SJCRH30 (cell line): ENCODE measurements at regions not wholly inside any gene's neighbourhood (a gene's known extent, or its start where the extent isn't known, plus 50 kb on each side); places are given as distances from the start of the nearest gene placed in this dataset.

Experiments used
- DNase-seq, 2 experiments: peaks; one replicate each; pipeline ENCODE4 v3.0.0-alpha.2; 2015 to 2020
- H3K27ac ChIP-seq: fragments of 250-450 bp; sonication (Bioruptor Pico); 2 replicates; pipeline ENCODE4 v1.5.1; 2020; ENCODE audit warnings: mild to moderate bottlenecking, moderate library complexity
- H3K27me3 ChIP-seq: fragments of 250-450 bp; sonication (Bioruptor Pico); 2 replicates; pipeline ENCODE4 v1.5.1; 2020; ENCODE audit warnings: mild to moderate bottlenecking, moderate library complexity
- H3K36me3 ChIP-seq: fragments of 250-450 bp; sonication (Bioruptor Pico); 2 replicates; pipeline ENCODE4 v1.5.1; 2020; ENCODE audit warnings: mild to moderate bottlenecking, moderate library complexity
- H3K4me1 ChIP-seq: fragments of 250-450 bp; sonication (Bioruptor Pico); 2 replicates; pipeline ENCODE4 v1.5.1; 2020; ENCODE audit warnings: mild to moderate bottlenecking, moderate library complexity
- H3K4me3 ChIP-seq: fragments of 250-450 bp; sonication (Bioruptor Pico); 2 replicates; pipeline ENCODE4 v1.5.1; 2020; ENCODE audit warnings: mild to moderate bottlenecking, moderate library complexity
- H3K9me3 ChIP-seq: fragments of 250-450 bp; sonication (Bioruptor Pico); replicated peaks from 2 replicates; pipeline ENCODE4 v1.5.1; 2020; ENCODE audit warnings: mild to moderate bottlenecking, moderate library complexity

GRCh38 chr6:21648475-21649050, 55.0 kb downstream of the SOX4 start:
- Histone ChIP-seq H3K27ac (no peak overlapping the region), H3K9me3 (no peaks in the 10 kb centered on the region), H3K36me3 (no peaks in the 10 kb centered on the region), H3K27me3 (no peaks in the 10 kb centered on the region), H3K4me1 (no peaks in the 10 kb centered on the region), H3K4me3 (no peak overlapping the region)
- DNase-seq: no peak

GRCh38 chr6:21653323-21653722, 59.8 kb downstream of the SOX4 start:
- no peak for DNase-seq
- H3K27ac ChIP-seq: no peak overlapping the region

GRCh38 chr6:21653905-21654304, 60.4 kb downstream of the SOX4 start:
- no peaks in the 10 kb centered on the region for H3K36me3 ChIP-seq
- no peaks in the 10 kb centered on the region for H3K9me3 ChIP-seq
- no peak for DNase-seq
- no peak overlapping the region for H3K4me3 ChIP-seq
- no peak overlapping the region for H3K27ac ChIP-seq
- no peaks in the 10 kb centered on the region for H3K4me1 ChIP-seq
- H3K27me3 ChIP-seq: no peaks in the 10 kb centered on the region

More at GRCh38 chr6:21653323-21653722, 59.8 kb downstream of the SOX4 start:
- Histone ChIP-seq H3K27me3 (no peaks in the 10 kb centered on the region), H3K9me3 (no peaks in the 10 kb centered on the region), H3K4me1 (no peaks in the 10 kb centered on the region), H3K4me3 (no peak overlapping the region), H3K36me3 (no peaks in the 10 kb centered on the region)

GRCh38 chr6:21654361-21654760, 60.8 kb downstream of the SOX4 start:
- H3K36me3 ChIP-seq: no peaks in the 10 kb centered on the region
- DNase-seq: no peak
- H3K9me3 ChIP-seq: no peaks in the 10 kb centered on the region
- H3K4me1 ChIP-seq: no peaks in the 10 kb centered on the region
- H3K27ac ChIP-seq: no peak overlapping the region
- H3K27me3 ChIP-seq: no peaks in the 10 kb centered on the region
- H3K4me3 ChIP-seq: no peak overlapping the region

GRCh38 chr6:21663966-21664313, 70.4 kb downstream of the SOX4 start:
- Histone ChIP-seq H3K4me1 (no peaks in the 10 kb centered on the region), H3K27ac (no peak overlapping the region), H3K9me3 (no peaks in the 10 kb centered on the region), H3K36me3 (no peaks in the 10 kb centered on the region), H3K27me3 (no peaks in the 10 kb centered on the region), H3K4me3 (no peak overlapping the region)
- no peak for DNase-seq

GRCh38 chr6:21664314-21665109, 71.0 kb downstream of the SOX4 start:
- H3K9me3 ChIP-seq: no peaks in the 10 kb centered on the region
- no peaks in the 10 kb centered on the region for H3K4me1 ChIP-seq
- no peak overlapping the region for H3K4me3 ChIP-seq
- no peaks in the 10 kb centered on the region for H3K27me3 ChIP-seq
- H3K36me3 ChIP-seq: no peaks in the 10 kb centered on the region
- no peak for DNase-seq
- no peak overlapping the region for H3K27ac ChIP-seq

- Histone ChIP-seq H3K27me3 (no peaks in the 10 kb centered on the region), H3K4me3 (no peak overlapping the region), H3K4me1 (no peaks in the 10 kb centered on the region), H3K36me3 (no peaks in the 10 kb centered on the region), H3K9me3 (no peaks in the 10 kb centered on the region), H3K27ac (no peak overlapping the region)
- no peak for DNase-seq
These were observed 71.5 kb downstream of the SOX4 start for GRCh38 chr6:21665110-21665391.

- DNase-seq: no peak
- Histone ChIP-seq H3K4me3 (peak overlapping the region; percentile 51), H3K36me3 (no peaks in the 10 kb centered on the region), H3K27me3 (no peaks in the 10 kb centered on the region), H3K27ac (no peak overlapping the region), H3K9me3 (no peaks in the 10 kb centered on the region), H3K4me1 (no peaks in the 10 kb centered on the region)
These were observed 72.0 kb downstream of the SOX4 start for GRCh38 chr6:21665392-21666200.

- H3K27me3 ChIP-seq: no peaks in the 10 kb centered on the region
- DNase-seq: peak in 1 of 2 experiments; percentile 12
- peak overlapping the region; percentile 51 for H3K4me3 ChIP-seq
- no peaks in the 10 kb centered on the region for H3K36me3 ChIP-seq
- H3K9me3 ChIP-seq: no peaks in the 10 kb centered on the region
- H3K27ac ChIP-seq: no peak overlapping the region
- H3K4me1 ChIP-seq: no peaks in the 10 kb centered on the region
These were observed 72.7 kb downstream of the SOX4 start for GRCh38 chr6:21666201-21666691.

GRCh38 chr6:21666853-21667681, 73.5 kb downstream of the SOX4 start:
- Histone ChIP-seq H3K27ac (no peak overlapping the region), H3K36me3 (no peaks in the 10 kb centered on the region), H3K9me3 (no peaks in the 10 kb centered on the region), H3K4me1 (no peaks in the 10 kb centered on the region), H3K4me3 (peak overlapping the region; percentile 51), H3K27me3 (no peaks in the 10 kb centered on the region)
- DNase-seq: peak in 1 of 2 experiments; percentile 11

- Histone ChIP-seq H3K27ac (no peak overlapping the region), H3K4me1 (no peaks in the 10 kb centered on the region), H3K9me3 (no peaks in the 10 kb centered on the region), H3K4me3 (no peak overlapping the region), H3K36me3 (no peaks in the 10 kb centered on the region), H3K27me3 (no peaks in the 10 kb centered on the region)
- DNase-seq: no peak
These were observed 75.2 kb downstream of the SOX4 start for GRCh38 chr6:21668795-21669194.

- H3K4me3 ChIP-seq: no peak overlapping the region
- no peak overlapping the region for H3K27ac ChIP-seq
- DNase-seq: no peak
- no peaks in the 10 kb centered on the region for H3K36me3 ChIP-seq
- H3K27me3 ChIP-seq: no peaks in the 10 kb centered on the region
- H3K4me1 ChIP-seq: no peaks in the 10 kb centered on the region
- H3K9me3 ChIP-seq: no peaks in the 10 kb centered on the region
These were observed 83.2 kb downstream of the SOX4 start for GRCh38 chr6:21676769-21677168.

GRCh38 chr6:21678990-21679389, 85.4 kb downstream of the SOX4 start:
- no peaks in the 10 kb centered on the region for H3K9me3 ChIP-seq
- peak in 1 of 2 experiments; percentile 2 for DNase-seq

GRCh38 chr6:21679761-21680265, 86.3 kb downstream of the SOX4 start:
- Histone ChIP-seq H3K9me3 (no peaks in the 10 kb centered on the region), H3K27ac (no peak overlapping the region), H3K27me3 (no peaks in the 10 kb centered on the region), H3K36me3 (no peaks in the 10 kb centered on the region), H3K4me1 (no peaks in the 10 kb centered on the region), H3K4me3 (no peak overlapping the region)
- peak in 1 of 2 experiments; percentile 5 for DNase-seq

More at GRCh38 chr6:21678990-21679389, 85.4 kb downstream of the SOX4 start:
- H3K4me3 ChIP-seq: no peak overlapping the region
- no peaks in the 10 kb centered on the region for H3K27me3 ChIP-seq
- no peaks in the 10 kb centered on the region for H3K4me1 ChIP-seq
- H3K27ac ChIP-seq: no peak overlapping the region
- H3K36me3 ChIP-seq: no peaks in the 10 kb centered on the region
